Smooth muscle cell (in vitro differentiated cells): ENCODE measurements at regions not wholly inside any gene's neighbourhood (a gene's known extent, or its start where the extent isn't known, plus 50 kb on each side); places are given as distances from the start of the nearest gene placed in this dataset.

ENCODE experiments used
- DNase-seq: peaks from one replicate; lab custom pipeline; 2025; ENCODE audit not compliant: unreplicated experiment; lab: John Stamatoyannopoulos, UW
- H2AFZ ChIP-seq: fragments of 200-600 bp; sonication (generic); 2 replicates; pipeline ENCODE4 v1.6.0; 2016; ENCODE audit warnings: antibody characterized with exemption, low read depth, mild to moderate bottlenecking
- H3F3A ChIP-seq: fragments of 200-600 bp; sonication (generic); 2 replicates; pipeline ENCODE4 v1.6.0; 2017; ENCODE audit warnings: antibody characterized with exemption, low read depth
- H3K27ac ChIP-seq: fragments of 200-600 bp; sonication (generic); 2 replicates; pipeline ENCODE4 v1.5.1; 2016; ENCODE audit warnings: low read depth, mild to moderate bottlenecking
- H3K27me3 ChIP-seq: fragments of 200-600 bp; sonication (generic); 2 replicates; pipeline ENCODE4 v1.6.1; 2016; ENCODE audit warnings: low read depth, mild to moderate bottlenecking
- H3K36me3 ChIP-seq: fragments of 200-600 bp; sonication (generic); 2 replicates; pipeline ENCODE4 v1.5.1; 2016; ENCODE audit warnings: low read depth
- H3K4me1 ChIP-seq: fragments of 200-600 bp; sonication (generic); 2 replicates; pipeline ENCODE4 v1.5.1; 2016; ENCODE audit warnings: low read depth
- H3K4me2 ChIP-seq: fragments of 200-600 bp; sonication (generic); 2 replicates; pipeline ENCODE4 v1.6.0; 2016; ENCODE audit warnings: mild to moderate bottlenecking
- H3K4me3 ChIP-seq: fragments of 200-600 bp; sonication (generic); 2 replicates; pipeline ENCODE4 v1.5.1; 2016; ENCODE audit warnings: mild to moderate bottlenecking
- H3K79me2 ChIP-seq: fragments of 200-600 bp; sonication (generic); 2 replicates; pipeline ENCODE4 v1.6.0; 2016; ENCODE audit warnings: low read depth, mild to moderate bottlenecking
- H3K9ac ChIP-seq: fragments of 200-600 bp; sonication (generic); 2 replicates; pipeline ENCODE4 v1.6.0; 2016; ENCODE audit warnings: low read depth
- H3K9me3 ChIP-seq: fragments of 200-600 bp; sonication (generic); replicated peaks from 2 replicates; pipeline ENCODE4 v1.5.1; 2016; ENCODE audit warnings: low read depth
- H4K20me1 ChIP-seq: fragments of 200-600 bp; sonication (generic); 2 replicates; pipeline ENCODE4 v1.6.0; 2016; ENCODE audit warnings: low read depth
- CTCF ChIP-seq: fragments of 200-600 bp; sonication (generic); IDR thresholded peaks from 2 replicates; pipeline ENCODE4 v1.5.1; 2017; ENCODE audit warnings: borderline replicate concordance, mild to moderate bottlenecking, antibody characterized with exemption; ENCODE audit not compliant: insufficient read depth, poor library complexity, severe bottlenecking
- WGBS: methylation state at CpG from one replicate; pipeline ENCODE4 v1.1.7; 2016; ENCODE audit warnings: low lambda C conversion rate; 5-methylcytosine and 5-hydroxymethylcytosine counted together

DNA sequence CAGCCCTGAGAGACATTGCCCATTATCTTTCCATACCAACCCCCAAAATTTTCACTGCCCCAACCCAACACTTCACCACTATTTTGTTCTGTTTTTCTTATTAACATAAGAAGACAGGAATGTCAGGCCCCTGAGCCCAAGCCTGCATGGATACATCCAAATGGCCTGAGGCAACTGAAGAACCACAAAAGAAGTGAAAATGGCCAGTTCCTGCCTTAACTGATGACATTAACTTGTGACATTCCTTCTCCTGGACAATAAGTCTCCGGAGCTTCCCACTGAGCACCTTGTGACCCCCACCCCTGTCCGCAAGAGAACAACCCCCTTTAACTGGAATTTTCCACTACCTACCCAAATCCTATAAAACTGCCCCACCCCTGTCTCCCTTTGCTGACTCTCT, 1076.4 kb upstream of the GHITM start:
- H3K4me1 ChIP-seq: no peaks in the 10 kb centered on the region
- no peaks in the 10 kb centered on the region for H4K20me1 ChIP-seq
- H3K36me3 ChIP-seq: no peaks in the 10 kb centered on the region
- H3K27ac ChIP-seq: no peak overlapping the region
- no peak for TF ChIP-seq CTCF
- H3K4me2 ChIP-seq: no peak overlapping the region
- no peaks in the 10 kb centered on the region for H3F3A ChIP-seq
- H3K4me3 ChIP-seq: no peak overlapping the region
- H3K79me2 ChIP-seq: no peaks in the 10 kb centered on the region
- no peaks in the 10 kb centered on the region for H3K27me3 ChIP-seq
- DNase-seq: no peak
- H2AFZ ChIP-seq: no peak overlapping the region
- no peak overlapping the region for H3K9ac ChIP-seq
- no peaks in the 10 kb centered on the region for H3K9me3 ChIP-seq
- WGBS: 83% methylated on average over 2 of the region's 2 CpGs

GRCh38 chr10:83073472-83073871, 1065.8 kb upstream of the GHITM start:
- Histone ChIP-seq H3K4me2 (no peak overlapping the region), H3K4me3 (no peak overlapping the region), H3K79me2 (no peaks in the 10 kb centered on the region), H3K4me1 (no peaks in the 10 kb centered on the region), H3K36me3 (no peaks in the 10 kb centered on the region), H3K9ac (no peak overlapping the region), H2AFZ (no peak overlapping the region), H3K27ac (no peak overlapping the region), H3F3A (no peaks in the 10 kb centered on the region), H3K27me3 (no peaks in the 10 kb centered on the region), H3K9me3 (no peaks in the 10 kb centered on the region), H4K20me1 (no peaks in the 10 kb centered on the region)
- no peak for TF ChIP-seq CTCF
- no peak for DNase-seq
- WGBS: 94% methylated on average over 1 of the region's 1 CpG

DNA sequence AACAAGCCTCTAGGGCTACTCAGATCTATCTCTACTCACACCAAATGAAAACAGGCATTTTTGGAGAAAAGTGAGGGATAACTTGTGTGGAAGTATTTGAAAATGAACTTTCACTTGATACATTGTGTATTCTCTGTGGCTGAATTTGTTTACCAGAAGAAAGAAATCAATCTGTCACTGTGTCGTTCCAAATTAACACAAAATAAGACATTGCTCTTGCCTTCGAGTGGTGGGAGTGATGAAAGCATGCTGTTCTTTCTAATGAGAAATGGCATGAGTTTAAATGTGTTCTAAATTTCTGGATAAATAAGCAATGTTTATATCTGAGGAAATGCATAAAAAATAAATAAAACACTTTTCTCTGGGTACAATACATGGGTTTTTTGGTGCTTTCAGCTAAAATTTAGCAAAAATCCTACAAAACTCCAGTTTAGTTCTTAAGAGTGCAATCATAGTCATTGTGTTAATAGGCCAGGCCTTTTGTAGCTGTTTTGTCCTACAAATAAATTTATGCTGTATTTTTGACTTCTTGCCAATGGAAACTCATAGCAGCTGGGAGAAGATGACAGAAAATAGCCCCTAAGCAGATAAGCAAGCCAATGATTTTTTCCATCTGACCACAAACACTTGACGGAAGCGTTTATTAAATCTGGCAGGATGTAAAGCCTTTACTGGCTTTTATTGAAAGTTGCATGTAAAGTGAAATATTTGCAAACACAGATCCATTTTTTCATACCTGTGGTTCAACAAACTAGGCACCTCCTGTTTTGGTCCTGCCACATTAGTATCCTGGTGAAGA, 1064.1 kb upstream of the GHITM start:
- no peaks in the 10 kb centered on the region for H3K27me3 ChIP-seq
- no peak for DNase-seq
- no peaks in the 10 kb centered on the region for H4K20me1 ChIP-seq
- H3K4me1 ChIP-seq: no peaks in the 10 kb centered on the region
- H3K4me3 ChIP-seq: no peak overlapping the region
- no peak overlapping the region for H3K4me2 ChIP-seq
- H3K79me2 ChIP-seq: no peaks in the 10 kb centered on the region
- H3K9ac ChIP-seq: no peak overlapping the region
- H3F3A ChIP-seq: no peaks in the 10 kb centered on the region
- no peaks in the 10 kb centered on the region for H3K9me3 ChIP-seq
- H3K27ac ChIP-seq: no peak overlapping the region
- H3K36me3 ChIP-seq: no peaks in the 10 kb centered on the region
- no peak overlapping the region for H2AFZ ChIP-seq
- 71% methylated on average over 4 of the region's 4 CpGs for WGBS
- TF ChIP-seq CTCF: no peak

- Histone ChIP-seq H4K20me1 (no peaks in the 10 kb centered on the region), H3K9ac (no peak overlapping the region), H3K4me1 (no peaks in the 10 kb centered on the region), H3F3A (no peaks in the 10 kb centered on the region), H3K27me3 (no peaks in the 10 kb centered on the region), H2AFZ (no peak overlapping the region), H3K4me2 (no peak overlapping the region), H3K9me3 (no peaks in the 10 kb centered on the region), H3K79me2 (no peaks in the 10 kb centered on the region), H3K36me3 (no peaks in the 10 kb centered on the region), H3K4me3 (no peak overlapping the region), H3K27ac (no peak overlapping the region)
- TF ChIP-seq CTCF: no peak
- DNase-seq: no peak
Measured at GRCh38 chr10:83075815-83076355, 1063.4 kb upstream of the GHITM start.
